ENCODE measurements at regions not wholly inside any gene's neighbourhood (a gene's known extent, or its start where the extent isn't known, plus 50 kb on each side); places are given as distances from the start of the nearest gene placed in this dataset.

DNA sequence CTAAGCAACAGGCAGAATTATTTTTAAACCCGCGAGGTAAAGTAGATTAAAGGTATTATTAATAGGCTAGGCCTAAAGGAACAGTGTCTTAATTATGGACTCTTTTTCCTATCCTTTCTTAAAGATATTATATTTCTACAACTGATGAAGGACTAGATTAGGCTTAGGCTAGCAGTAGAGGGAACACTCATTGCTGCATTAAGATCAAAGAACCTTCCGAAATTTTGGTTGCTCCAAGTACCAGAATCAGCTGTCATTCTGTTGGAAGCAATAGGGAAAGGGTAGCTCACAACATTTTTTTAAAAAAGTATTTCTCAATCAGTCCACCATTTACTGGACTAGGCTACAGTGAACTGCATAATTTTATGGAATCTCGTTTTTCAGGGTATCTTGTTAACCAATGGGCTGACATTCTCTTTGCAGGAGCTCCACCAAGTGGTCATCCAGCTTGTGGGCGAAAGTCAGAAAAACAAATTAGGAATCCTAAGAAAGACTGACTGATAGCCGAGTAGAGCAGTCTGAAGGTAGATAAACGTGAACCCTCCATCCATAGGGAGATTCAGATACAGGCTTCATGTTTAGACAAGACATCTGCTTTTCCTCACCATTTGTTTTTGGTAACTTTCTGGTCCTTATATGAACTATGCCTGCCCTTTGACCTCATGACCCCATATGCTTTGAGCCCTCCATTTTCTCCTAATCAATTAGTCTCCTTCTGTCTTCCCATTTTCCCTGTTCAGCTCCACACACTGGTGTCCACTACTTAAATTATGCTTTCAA is 103.6 kb upstream of the CHD1 start:
- peaks cover 0 to 4% of the 10 kb centered on the region in 2 experiments; a peak in 3 of 4 replicates for H3K4me1 Mint-ChIP-seq
- no peak overlapping the region for H3K18ac ChIP-seq (ENCODE audit: insufficient read length, low read depth, low read length)
- H3K79me1 ChIP-seq (ENCODE audit: insufficient read depth, low read depth, low read length, poor library complexity, severe bottlenecking): no peaks in the 10 kb centered on the region

More for the DNA sequence above, 103.6 kb upstream of the CHD1 start:
- Histone ChIP-seq H3K27ac (ENCODE audit: insufficient read length, low read depth, low read length) (no peak overlapping the region), H3K23me2 (ENCODE audit: insufficient read length, low read depth, low read length, poor library complexity, severe bottlenecking) (no peaks in the 10 kb centered on the region), H3K9ac (ENCODE audit: extremely low read depth, insufficient read length, low read length) (no peak overlapping the region), H2AFZ (ENCODE audit: low read length) (no peak overlapping the region), H3K56ac (ENCODE audit: insufficient read length, low read depth, low read length) (no peak overlapping the region), H3K23ac (ENCODE audit: insufficient read length, low read depth, low read length) (no peak overlapping the region), H3K27me3 (ENCODE audit: insufficient read depth, low read length) (no peaks in the 10 kb centered on the region), H3K9me3 (ENCODE audit: control insufficient read depth, low read depth, low read length) (no peaks in the 10 kb centered on the region), H4K8ac (replicated peaks; ENCODE audit: insufficient read length, low read depth, low read length) (no peak overlapping the region), H2AK5ac (ENCODE audit: insufficient read length, low read length) (no peak overlapping the region), H4K91ac (ENCODE audit: insufficient read length, low read depth, low read length) (no peak overlapping the region), H3K4ac (ENCODE audit: low read depth, low read length) (no peak overlapping the region), H2BK20ac (ENCODE audit: low read depth, low read length, poor library complexity, severe bottlenecking) (no peak overlapping the region), H3K4me1 (ENCODE audit: insufficient read depth, low read length) (peaks cover 1% of the 10 kb centered on the region; the same call in 1 of the 2 replicates), H3K4me2 (ENCODE audit: insufficient read depth, insufficient read length, low read length) (no peak overlapping the region), H4K20me1 (ENCODE audit: control insufficient read depth, insufficient read depth, insufficient read length) (no peaks in the 10 kb centered on the region), H3T11ph (ENCODE audit: low read length) (no peak overlapping the region), H3K79me2 (ENCODE audit: insufficient read depth, low read length) (no peaks in the 10 kb centered on the region), H2BK15ac (ENCODE audit: low read depth, low read length) (no peak overlapping the region), H2BK12ac (ENCODE audit: insufficient read length, low read depth, low read length) (no peak overlapping the region), H3K14ac (ENCODE audit: insufficient read depth, low read length) (no peak overlapping the region), H2BK120ac (ENCODE audit: low read depth, low read length, poor library complexity, severe bottlenecking) (no peak overlapping the region), H4K5ac (ENCODE audit: insufficient read length, low read depth, low read length) (no peak overlapping the region), H2BK5ac (ENCODE audit: insufficient read length, low read length) (no peak overlapping the region)
- TF ChIP-seq, protein P1, sequence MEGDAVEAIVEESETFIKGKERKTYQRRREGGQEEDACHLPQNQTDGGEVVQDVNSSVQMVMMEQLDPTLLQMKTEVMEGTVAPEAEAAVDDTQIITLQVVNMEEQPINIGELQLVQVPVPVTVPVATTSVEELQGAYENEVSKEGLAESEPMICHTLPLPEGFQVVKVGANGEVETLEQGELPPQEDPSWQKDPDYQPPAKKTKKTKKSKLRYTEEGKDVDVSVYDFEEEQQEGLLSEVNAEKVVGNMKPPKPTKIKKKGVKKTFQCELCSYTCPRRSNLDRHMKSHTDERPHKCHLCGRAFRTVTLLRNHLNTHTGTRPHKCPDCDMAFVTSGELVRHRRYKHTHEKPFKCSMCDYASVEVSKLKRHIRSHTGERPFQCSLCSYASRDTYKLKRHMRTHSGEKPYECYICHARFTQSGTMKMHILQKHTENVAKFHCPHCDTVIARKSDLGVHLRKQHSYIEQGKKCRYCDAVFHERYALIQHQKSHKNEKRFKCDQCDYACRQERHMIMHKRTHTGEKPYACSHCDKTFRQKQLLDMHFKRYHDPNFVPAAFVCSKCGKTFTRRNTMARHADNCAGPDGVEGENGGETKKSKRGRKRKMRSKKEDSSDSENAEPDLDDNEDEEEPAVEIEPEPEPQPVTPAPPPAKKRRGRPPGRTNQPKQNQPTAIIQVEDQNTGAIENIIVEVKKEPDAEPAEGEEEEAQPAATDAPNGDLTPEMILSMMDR (conservative IDR thresholded peaks at IDR 0.05): peak; percentile 87
- H3K9me3 Mint-ChIP-seq: no peaks in the 10 kb centered on the region
- H3K27ac Mint-ChIP-seq: no peak overlapping the region
- DNase-seq: peak; percentile 46
- H3K36me3 Mint-ChIP-seq (ENCODE audit: insufficient read depth in 1 of 3, low read depth in 3 of 3): no peaks in the 10 kb centered on the region
- H3K27me3 Mint-ChIP-seq (ENCODE audit: low read depth): no peaks in the 10 kb centered on the region
- H3K4me3 Mint-ChIP-seq: no peak overlapping the region
- WGBS (ENCODE audit: extremely low coverage, insufficient read length, low lambda C conversion rate): no CpG with 5 or more reads among the region's 7 CpGs
